CD4-positive, alpha-beta T cell treated with Interleukin-4 for 1 hour (primary cell): ENCODE measurements at regions not wholly inside any gene's neighbourhood (a gene's known extent, or its start where the extent isn't known, plus 50 kb on each side); places are given as distances from the start of the nearest gene placed in this dataset.

Experiments used
- DNase-seq, 2 donors: peaks; one replicate each; pipeline ENCODE4 v3.0.0-alpha.2; 2020 to 2022

GRCh38 chr14:76551906-76552305 is 176.0 kb downstream of the ESRRB start:
- DNase-seq = no peak

DNA sequence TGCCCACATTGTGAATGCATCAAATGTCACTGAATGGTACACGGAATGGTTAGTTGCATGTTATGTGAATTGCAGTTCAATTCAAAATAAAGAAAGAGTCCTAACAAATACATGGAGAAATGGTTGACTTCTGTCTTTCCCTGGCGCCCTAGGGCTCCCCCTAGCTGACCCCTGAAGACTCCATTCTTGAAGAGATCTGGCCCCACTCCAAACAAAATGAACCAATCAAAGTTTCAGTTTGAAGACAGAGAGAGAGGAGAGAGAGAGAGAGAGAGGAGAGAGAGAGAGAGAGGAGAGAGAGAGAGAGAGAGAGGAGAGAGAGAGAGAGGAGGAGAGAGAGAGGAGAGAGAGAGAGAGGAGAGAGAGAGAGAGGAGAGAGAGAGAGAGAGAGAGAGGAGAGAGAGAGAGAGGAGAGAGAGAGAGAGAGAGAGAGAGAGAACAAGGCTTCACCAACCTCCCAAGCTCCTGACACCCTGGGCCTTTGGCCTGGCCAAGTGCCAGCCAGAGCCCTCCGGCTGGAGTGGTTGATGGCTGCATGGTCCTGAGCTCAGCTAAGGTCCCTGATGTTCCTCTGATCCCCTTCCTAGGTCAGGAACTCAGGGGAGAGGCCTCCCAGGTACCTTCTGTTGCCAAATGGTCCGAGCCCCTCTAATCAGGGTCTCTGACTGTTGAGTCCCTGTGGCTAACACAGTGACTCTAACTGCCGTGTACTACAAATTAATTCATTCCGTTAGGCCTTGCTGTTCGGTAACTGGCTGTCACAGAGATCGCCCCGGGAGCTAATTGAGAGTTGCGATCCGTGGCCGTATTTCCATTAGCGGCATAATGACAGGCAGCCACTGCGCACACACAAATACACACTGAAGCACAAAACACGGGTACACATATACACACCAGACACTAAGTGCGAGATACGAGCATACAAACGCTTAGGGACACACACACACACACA is 188.8 kb downstream of the ESRRB start:
- no peak for DNase-seq

DNA sequence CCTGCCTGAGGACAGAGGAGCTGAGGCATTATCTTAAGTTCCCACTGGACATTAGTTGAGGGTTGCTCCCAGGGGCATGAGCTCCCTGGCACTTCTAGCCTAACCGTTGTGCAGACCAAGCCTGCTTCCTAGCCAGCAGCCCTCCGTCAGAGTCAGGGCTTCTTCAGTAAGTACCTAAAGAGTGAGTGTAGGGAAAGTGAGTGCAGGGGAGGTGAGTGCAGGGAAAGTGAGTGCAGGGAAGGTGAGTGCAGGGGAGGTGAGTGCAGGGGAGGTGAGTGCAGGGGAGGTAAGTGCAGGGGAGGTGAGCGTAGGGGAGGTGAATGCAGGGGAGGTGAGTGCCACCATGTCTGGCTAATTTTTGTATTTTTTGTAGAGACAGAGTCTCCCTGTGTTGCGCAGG is 190.5 kb downstream of the ESRRB start:
- DNase-seq = no peak

GRCh38 chr14:76574416-76575095 is 186.7 kb upstream of the VASH1 start:
- DNase-seq = no peak

GRCh38 chr14:76575108-76575507 is 186.2 kb upstream of the VASH1 start:
- DNase-seq = no peak

DNA sequence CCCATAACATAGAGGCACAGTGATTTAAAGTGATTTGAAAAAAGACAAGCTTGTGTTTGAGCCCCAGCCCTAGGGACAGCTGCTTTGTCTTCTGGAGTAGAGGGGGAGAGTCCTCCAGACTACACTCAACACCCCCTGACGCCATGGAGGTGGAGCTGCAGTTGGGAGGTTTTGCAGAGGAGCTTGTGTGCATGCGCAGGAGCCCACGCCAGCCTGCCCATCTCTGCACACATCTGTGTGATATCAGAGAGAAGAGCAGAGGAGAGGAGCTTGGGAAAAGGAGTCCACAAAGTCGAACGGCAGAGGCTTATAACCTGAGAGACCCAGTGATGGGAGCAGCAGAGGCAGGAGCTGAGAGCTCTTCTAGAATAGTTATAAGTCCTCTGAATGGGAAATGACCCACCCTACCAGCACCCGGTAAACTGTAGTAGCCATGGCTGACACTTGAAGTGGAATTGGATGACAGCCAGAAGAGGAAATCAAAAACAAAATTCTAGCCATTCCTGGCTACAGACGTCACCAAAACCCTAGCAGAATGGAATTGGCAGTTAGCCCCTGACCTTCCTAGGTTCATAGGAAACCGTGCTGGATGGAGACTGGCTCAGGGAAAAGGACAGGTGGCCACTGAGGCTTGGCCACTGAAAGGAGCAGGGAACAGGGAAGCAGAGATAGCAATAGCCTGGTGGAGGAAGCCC is 185.1 kb upstream of the VASH1 start:
- no peak for DNase-seq

DNA sequence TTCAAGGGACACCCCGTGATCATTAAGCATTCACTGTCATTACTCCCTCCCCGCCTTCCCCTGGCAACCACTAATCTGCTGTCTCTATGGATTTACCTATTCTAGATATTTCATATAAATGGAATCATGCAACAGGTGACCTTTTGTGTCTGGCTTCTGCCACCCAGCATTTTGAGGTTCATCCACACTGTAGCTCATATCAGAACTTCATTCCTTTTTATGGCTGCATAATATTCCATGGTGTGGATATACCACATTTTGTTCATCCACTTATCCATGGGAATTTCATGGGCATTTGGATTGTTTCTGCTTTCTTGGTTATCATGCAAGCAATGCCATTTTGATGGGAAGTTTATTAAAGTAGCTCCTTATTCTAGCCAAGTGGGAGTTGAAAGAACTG is 184.2 kb upstream of the VASH1 start:
- DNase-seq = no peak

- no peak for DNase-seq
These were observed 183.4 kb upstream of the VASH1 start for GRCh38 chr14:76577837-76578236.

DNA sequence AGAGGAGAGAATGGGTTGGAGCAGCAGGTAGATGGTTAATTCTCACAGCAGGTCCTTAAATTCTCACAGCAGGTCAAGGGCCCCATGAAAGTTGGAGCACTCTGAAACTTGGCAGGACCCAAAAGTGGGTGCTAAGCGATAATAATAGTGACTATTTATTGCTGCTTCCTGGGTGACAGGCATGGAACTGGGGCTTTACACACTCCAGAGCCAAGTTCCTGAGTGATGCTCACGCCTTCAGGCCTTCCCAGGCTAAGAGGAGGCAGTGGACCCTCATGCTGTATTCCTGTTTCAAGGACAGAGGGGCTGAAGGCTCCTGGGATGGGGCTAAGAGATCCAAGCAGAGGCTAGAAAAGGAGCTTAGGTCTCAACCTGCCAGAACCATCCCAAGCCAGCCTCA is 180.9 kb upstream of the VASH1 start:
- no peak for DNase-seq

DNA sequence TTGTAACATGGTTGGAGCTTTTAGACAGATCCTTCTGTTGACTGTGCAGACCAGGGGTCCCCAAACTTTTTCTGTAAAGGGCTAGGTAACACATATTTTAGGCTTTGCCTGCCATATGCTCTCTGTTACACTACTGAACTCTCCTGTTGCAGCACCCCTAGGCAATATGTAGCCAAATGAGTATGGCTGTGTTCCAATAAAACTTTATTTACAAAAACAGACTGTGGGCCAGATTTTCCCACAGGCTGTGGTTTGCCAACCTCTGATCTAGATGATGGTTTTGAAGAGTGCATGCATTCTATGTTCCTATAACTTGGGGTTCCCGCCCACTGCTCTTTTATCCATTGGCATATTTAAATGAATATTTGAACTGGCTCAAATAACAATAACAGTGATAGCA is 180.3 kb upstream of the VASH1 start:
- DNase-seq = no peak

GRCh38 chr14:76581592-76581991 is 179.7 kb upstream of the VASH1 start:
- DNase-seq = no peak

DNA sequence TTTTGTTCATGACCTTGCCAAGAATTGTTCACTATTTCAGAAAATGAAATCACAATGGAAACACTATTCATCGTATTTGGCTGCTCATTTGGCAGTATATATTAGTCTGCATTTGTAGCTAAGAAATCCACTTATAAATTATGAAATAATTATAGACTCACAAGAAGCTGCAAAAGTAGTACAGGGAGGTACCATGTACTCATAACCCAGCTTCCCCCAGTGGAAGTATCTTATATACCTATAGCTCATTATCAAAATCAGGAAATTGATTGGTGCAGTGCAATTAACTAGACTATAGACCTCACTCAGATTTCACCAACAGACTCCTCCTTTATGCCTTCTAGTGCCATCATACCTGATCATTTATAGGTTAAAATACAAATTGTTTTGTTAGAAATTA is 178.8 kb upstream of the VASH1 start:
- no peak for DNase-seq

- DNase-seq = no peak
These were observed 178.1 kb upstream of the VASH1 start for GRCh38 chr14:76583174-76583573.

DNA sequence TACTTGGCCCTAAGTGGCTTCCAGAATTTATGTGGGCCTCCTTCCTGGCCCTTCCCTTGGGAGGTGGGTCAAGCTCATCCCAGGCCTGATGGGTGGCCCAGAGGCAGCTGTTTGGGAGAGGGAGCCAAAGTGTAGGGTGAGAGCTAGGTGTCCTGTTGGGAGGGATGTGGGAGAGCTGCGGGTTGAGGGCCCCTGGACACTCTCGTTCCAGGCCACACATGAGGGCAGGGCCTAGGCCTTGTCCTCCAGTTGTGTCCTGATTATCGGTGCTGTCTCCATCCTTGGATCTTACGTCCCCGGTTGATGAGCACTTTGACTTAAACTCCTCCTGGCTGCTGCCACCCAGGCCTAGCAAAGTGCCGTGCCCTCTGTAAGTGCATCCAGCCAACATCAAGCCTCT is 177.5 kb upstream of the VASH1 start:
- DNase-seq = no peak

DNA sequence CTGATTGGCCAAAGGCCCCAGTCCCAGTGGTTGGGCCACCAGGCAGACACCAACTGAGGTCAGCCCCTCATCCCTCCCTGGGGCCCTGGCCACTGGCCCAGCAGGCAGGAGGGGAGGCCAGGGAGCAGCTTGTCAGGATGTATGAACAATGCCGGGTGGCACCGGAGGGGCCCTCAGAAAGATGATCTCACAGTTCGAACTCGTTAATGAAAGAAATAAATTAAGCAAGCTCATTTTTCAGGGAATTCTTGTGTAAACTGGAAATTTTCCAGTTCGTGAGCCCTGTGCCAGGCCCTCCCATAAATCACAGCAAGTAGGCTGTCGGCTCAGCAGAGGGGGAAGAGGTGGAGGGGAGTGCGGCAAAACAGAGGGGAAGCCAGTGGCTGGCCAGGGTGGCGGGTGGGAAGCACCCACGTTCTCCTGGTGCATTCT is 177.0 kb upstream of the VASH1 start:
- DNase-seq = no peak

DNA sequence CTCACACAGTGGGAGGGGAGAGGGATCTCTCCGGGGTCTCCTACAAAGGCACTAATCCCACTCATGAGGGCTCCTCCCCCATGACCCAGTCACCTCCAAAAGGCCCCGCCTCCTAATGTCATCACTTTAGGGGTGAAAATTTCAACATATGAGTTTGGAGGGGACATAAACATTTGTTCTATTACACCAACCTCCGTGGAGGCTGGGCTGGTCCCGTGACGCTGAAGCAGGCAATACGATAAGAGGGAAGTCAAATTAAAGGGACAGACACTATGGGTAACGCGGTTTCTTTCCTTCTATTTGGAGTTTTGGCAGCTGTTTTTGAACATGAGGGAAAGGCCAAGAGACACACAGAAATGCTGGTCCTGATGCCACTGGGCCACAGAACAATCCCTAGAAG is 175.7 kb upstream of the VASH1 start:
- DNase-seq = no peak

- no peak for DNase-seq
These were observed 172.0 kb upstream of the VASH1 start for GRCh38 chr14:76589246-76589645.

DNA sequence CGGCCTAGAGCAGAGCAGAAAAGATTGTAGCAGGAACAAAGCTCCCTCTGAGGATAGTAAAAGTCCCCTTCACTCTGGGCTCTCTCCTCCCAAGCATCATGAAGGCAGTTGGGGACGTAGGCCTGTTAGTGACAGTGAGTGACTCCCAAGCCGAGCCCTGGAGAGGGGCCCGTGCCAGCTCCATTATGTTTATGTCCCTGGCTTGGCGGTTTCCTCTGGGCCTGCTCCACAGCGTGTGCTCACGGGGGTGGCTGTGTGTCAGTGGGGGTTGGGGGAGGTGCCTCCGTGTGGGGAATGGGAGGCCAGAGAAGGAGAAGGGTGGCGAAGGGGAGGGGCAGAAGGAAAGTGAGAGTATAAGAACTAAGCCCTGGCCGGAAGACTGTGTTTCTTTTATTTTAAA is 170.0 kb upstream of the VASH1 start:
- DNase-seq = no peak

DNA sequence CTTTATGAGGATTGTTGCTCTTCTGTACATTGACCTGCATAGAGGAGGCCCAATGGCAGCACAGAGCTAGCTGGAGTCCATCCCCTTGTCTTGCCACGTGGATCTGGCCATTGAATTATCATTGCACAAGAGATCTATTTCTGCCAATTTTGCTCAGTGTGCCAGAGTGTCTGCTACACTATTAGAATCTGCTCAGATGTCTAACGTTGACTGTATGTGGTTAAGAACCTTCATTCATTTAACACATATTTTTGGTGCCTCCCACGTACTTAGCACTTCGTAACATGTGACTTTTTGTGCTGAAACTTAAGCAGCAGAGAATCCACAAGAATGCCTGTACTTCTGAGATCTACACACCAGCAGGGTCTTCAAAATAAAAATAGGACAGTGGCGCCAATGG is 166.0 kb upstream of the VASH1 start:
- DNase-seq = no peak

DNA sequence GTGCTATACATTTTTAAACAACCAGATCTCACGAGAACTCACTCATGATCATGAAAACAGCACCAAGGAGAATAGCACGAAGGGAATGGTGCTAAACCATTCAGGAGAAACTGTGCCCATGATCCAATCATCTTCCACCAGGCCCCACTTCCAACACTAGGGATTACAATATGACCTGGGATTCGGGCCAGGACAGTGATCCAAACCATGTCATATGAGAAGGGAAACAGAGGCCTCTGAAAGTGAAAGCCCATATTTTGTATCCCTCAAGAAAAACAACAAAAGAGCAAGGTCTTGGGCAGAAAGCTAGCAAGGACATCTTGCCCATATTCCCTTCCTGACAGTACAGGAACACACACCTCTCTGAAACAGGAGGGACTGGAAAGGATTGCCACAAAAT is 163.9 kb upstream of the VASH1 start:
- no peak for DNase-seq

DNA sequence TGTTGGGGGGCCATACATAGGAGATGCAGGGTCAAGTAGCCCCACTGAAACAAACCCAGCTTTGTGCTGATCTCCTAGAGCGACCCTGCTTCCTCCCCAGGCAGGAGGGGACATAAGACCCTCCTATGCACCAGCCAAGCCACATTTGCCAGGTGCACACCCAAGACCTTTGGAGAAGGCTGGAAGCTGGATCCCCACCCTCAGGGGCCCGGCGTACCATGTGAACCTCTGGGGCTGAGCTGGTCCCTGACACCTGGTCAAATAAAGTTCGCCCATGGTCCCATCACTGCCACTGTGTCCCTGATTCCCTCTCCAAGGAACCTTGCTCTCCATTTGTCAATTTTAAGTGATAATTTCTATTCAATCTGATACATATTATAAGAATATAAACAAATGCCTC is 162.1 kb upstream of the VASH1 start:
- DNase-seq = no peak

DNA sequence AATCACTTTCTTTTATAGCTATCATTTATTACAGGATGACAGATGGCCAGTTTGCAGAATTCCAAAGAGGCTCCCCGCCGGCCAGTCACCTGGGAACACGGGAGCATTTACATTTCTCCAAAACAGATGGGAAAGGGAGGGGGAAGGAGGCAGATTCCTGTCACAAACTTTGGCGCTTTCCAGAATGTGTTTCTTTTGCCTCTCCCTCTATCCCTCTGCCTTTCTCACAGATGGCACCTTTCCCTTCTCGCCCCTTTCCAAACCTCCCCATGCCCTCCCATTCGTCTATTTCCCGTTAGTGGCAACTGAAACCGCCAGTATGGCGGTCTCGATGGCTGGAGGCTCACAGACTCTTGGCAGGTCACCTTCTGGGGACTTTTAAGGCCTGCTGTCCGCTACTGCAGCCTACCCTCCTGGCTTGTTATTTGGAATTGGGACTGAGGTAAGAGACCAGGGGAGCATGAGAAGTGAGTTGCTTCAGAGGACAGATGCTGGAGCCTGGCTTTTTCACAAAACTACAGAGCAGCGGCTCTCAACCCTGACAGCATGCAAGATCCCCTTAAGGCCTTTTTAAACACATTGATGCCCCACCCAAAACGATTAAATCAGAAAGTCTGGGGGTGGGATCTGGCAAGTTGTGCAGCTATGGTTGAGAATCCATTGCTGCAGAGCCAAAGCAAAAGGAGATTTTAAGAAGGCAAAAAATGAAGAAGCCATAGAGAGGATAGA is 161.5 kb upstream of the VASH1 start:
- no peak for DNase-seq

GRCh38 chr14:76603713-76604112 is 157.6 kb upstream of the VASH1 start:
- DNase-seq = no peak
